ENCODE measurements at regions not wholly inside any gene's neighbourhood (a gene's known extent, or its start where the extent isn't known, plus 50 kb on each side); places are given as distances from the start of the nearest gene placed in this dataset.

DNA sequence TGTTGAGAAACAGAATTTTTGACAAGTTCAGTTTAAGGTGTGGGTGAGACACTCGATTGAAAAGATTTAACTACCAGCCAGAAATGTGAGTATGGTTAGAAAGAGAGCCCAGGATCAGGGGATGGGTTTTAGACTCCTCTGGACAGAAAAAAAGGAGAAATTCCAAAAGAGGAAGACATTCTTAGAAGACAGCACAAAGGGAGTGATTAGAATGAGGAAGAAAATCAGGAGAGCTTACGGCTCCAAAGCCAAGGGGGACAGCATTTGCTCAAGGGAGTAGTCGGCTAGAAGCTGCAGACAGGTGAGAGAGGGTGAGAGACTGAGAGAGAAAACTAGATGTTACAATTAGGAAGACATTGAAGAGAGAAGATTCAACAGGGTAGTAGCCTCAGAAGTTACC is 166.1 kb downstream of the ADAMTS15 start:
- Histone ChIP-seq H3K27me3 (replicated peaks; ENCODE audit: insufficient read depth) (no peaks in the 10 kb centered on the region), H3K36me3 (no peaks in the 10 kb centered on the region), H3K4me3 (no peak overlapping the region), H3K9me3 (no peaks in the 10 kb centered on the region), H3K4me1 (ENCODE audit: control insufficient read depth in 1 of 2, low read depth in 2 of 2) (peaks cover 23 to 42% of the 10 kb centered on the region in 2 donors), H3K27ac (no peak overlapping the region)
- TF ChIP-seq, protein P1, sequence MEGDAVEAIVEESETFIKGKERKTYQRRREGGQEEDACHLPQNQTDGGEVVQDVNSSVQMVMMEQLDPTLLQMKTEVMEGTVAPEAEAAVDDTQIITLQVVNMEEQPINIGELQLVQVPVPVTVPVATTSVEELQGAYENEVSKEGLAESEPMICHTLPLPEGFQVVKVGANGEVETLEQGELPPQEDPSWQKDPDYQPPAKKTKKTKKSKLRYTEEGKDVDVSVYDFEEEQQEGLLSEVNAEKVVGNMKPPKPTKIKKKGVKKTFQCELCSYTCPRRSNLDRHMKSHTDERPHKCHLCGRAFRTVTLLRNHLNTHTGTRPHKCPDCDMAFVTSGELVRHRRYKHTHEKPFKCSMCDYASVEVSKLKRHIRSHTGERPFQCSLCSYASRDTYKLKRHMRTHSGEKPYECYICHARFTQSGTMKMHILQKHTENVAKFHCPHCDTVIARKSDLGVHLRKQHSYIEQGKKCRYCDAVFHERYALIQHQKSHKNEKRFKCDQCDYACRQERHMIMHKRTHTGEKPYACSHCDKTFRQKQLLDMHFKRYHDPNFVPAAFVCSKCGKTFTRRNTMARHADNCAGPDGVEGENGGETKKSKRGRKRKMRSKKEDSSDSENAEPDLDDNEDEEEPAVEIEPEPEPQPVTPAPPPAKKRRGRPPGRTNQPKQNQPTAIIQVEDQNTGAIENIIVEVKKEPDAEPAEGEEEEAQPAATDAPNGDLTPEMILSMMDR (IDR thresholded peaks at IDR 0.05) = no peak
- no peak for DNase-seq (ENCODE audit: low spot score)
- no peak for ATAC-seq (ENCODE audit: insufficient number of reproducible peaks, low FRiP score, low read depth)

DNA sequence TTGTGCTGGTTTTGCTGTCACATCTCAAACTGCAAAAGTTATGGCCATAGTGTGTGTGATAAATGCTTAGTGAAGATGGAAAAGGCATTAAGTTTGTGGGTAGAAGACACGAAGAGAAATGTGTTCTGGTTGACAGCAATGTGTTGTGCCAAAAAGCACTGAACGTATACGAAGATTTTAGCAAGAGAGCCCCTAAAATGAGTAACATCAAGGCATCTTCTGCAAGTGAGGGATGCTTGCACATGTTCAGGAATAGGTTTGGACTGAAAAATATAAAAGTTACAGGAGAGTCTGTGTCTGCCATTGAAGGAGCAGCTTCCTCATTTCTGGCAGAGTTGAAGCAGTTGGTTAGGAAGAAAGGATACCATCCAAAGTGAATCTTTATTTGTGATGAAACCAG is 167.1 kb downstream of the ADAMTS15 start:
- DNase-seq (ENCODE audit: low spot score) (no peak), ATAC-seq (ENCODE audit: insufficient number of reproducible peaks, low FRiP score, low read depth) (no peak)
- Histone ChIP-seq H3K27ac (no peak overlapping the region), H3K9me3 (no peaks in the 10 kb centered on the region), H3K4me1 (ENCODE audit: control insufficient read depth in 1 of 2, low read depth in 2 of 2) (peaks cover 16 to 32% of the 10 kb centered on the region in 2 donors), H3K27me3 (replicated peaks; ENCODE audit: insufficient read depth) (no peaks in the 10 kb centered on the region), H3K4me3 (no peak overlapping the region), H3K36me3 (no peaks in the 10 kb centered on the region)
- TF ChIP-seq, protein P1 (IDR thresholded peaks at IDR 0.05) = no peak

- H3K4me3 ChIP-seq = no peak overlapping the region
- H3K27ac ChIP-seq = no peak overlapping the region
- TF ChIP-seq, protein P1 (IDR thresholded peaks at IDR 0.05) = no peak
- H3K4me1 ChIP-seq (ENCODE audit: control insufficient read depth in 1 of 2, low read depth in 2 of 2) = peaks cover 11 to 22% of the 10 kb centered on the region in 2 donors
- DNase-seq (ENCODE audit: low spot score) = no peak
- ATAC-seq (ENCODE audit: insufficient number of reproducible peaks, low FRiP score, low read depth) = no peak
- no peaks in the 10 kb centered on the region for H3K27me3 ChIP-seq (replicated peaks; ENCODE audit: insufficient read depth)
- H3K36me3 ChIP-seq = no peaks in the 10 kb centered on the region
- H3K9me3 ChIP-seq = no peaks in the 10 kb centered on the region
These were observed 168.1 kb downstream of the ADAMTS15 start for GRCh38 chr11:130616573-130616972.

DNA sequence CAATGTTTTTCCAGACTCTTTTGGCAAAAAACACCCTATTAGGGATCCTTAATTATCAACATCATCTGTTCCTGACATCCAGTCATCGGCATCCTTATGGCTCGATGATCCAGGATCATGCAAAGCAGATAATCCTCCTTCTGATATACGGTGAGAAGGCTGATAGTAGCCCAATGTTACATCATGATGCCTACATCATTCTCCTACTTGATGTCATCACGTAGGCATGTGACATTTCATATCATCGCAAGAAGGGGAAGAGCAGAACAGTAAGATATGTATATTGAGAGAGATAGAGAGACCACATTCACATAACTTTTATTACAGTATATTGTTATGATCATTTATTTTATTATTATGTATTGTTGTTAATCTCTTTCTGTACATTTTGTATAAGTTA is 168.6 kb downstream of the ADAMTS15 start:
- TF ChIP-seq, protein P1 (IDR thresholded peaks at IDR 0.05) = no peak
- no peak overlapping the region for H3K4me3 ChIP-seq
- H3K4me1 ChIP-seq (ENCODE audit: control insufficient read depth in 1 of 2, low read depth in 2 of 2) = peaks cover 7 to 18% of the 10 kb centered on the region in 2 donors
- no peak overlapping the region for H3K27ac ChIP-seq
- H3K9me3 ChIP-seq = no peaks in the 10 kb centered on the region
- DNase-seq (ENCODE audit: low spot score) (no peak), ATAC-seq (ENCODE audit: insufficient number of reproducible peaks, low FRiP score, low read depth) (no peak)
- no peaks in the 10 kb centered on the region for H3K27me3 ChIP-seq (replicated peaks; ENCODE audit: insufficient read depth)
- no peaks in the 10 kb centered on the region for H3K36me3 ChIP-seq

GRCh38 chr11:130620548-130620947 is 172.1 kb downstream of the ADAMTS15 start:
- H3K4me3 ChIP-seq = no peak overlapping the region
- H3K27ac ChIP-seq = no peak overlapping the region
- H3K36me3 ChIP-seq = no peaks in the 10 kb centered on the region
- no peaks in the 10 kb centered on the region for H3K9me3 ChIP-seq
- peaks cover 6 to 15% of the 10 kb centered on the region in 2 donors for H3K4me1 ChIP-seq (ENCODE audit: control insufficient read depth in 1 of 2, low read depth in 2 of 2)
- TF ChIP-seq, protein P1 (IDR thresholded peaks at IDR 0.05) = no peak
- no peak for ATAC-seq (ENCODE audit: insufficient number of reproducible peaks, low FRiP score, low read depth)
- no peak for DNase-seq (ENCODE audit: low spot score)
- H3K27me3 ChIP-seq (replicated peaks; ENCODE audit: insufficient read depth) = no peaks in the 10 kb centered on the region
